SKM-1 (cell line): ENCODE measurements at regions not wholly inside any gene's neighbourhood (a gene's known extent, or its start where the extent isn't known, plus 50 kb on each side); places are given as distances from the start of the nearest gene placed in this dataset.
"Not testable (repeated sequence)": the region's sequence is repeated elsewhere in the genome, so short reads cannot be mapped to it uniquely, and the experiment has no call there.

Experiments used
- DNase-seq: peaks from one replicate; lab custom pipeline; 2025; ENCODE audit not compliant: unreplicated experiment; lab: John Stamatoyannopoulos, UW

GRCh38 chr6:168862346-168862980, 391.2 kb downstream of the THBS2 start:
- no peak for DNase-seq

DNA sequence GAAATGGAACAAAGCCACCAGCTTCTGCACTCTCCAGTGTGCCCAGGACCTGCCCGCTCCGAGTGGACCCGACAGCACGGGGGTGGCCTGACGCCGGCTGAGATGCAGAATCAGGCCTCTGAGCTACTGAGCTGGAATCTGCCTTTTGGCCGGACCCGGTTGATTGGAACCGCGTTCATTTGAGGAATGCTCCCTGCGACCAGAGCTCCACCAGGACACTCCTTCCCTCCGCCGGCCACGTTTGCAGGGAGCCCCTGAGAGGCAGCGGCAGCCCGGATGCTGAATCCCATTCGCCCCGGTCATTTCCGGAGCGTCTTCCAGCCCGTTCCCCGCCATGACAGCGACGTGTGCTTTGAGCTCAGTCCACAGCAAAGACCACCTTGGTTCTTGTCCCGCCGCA, 392.7 kb downstream of the THBS2 start:
- DNase-seq, result no peak

- DNase-seq, result no peak
These were observed 393.3 kb downstream of the THBS2 start for GRCh38 chr6:168860341-168860740.

DNA sequence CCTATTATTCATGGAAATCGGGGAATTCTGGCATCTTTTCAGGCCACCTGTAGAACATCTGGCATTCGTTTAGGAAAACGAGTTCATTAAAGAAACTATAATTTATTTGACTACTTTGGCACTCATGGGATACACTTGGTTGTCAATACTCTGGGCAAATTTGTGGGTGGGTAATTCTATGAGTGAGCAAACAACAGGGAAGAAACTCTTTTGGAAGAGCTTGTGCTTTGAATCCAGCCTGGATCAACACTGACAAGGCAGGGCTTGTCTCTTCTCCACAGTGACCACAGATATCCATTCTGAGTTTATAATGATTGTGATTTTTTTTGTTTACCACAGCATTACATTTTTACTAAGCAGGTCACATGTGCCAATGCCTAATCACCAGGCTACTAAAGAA, 394.7 kb downstream of the THBS2 start:
- DNase-seq, result no peak

GRCh38 chr6:168856914-168857313, 396.7 kb downstream of the THBS2 start:
- no peak for DNase-seq

DNA sequence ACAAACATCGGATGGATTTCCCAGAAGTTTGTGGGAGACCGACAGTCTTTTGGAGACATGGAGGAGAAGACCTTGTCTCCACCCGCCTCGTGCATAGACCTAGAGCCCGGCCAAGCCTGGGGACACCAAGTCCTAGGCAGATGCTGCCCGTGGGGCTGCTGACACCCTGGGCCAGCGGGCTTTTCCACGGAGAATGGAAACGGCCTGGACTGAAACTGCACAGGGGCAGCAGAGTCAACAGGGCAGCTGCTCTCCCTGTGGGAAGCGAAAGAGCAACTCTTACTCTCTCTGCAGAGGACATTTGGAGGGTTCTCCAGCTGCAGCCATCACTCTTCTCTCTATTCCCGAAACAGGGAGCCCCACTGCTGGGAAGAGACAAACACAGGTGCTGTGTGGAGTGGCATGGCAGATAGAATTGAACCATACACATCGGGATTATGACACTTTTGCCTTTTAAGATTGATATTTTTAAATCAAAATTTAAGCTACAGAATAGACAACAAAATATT, 401.2 kb downstream of the THBS2 start:
- DNase-seq, result no peak

DNA sequence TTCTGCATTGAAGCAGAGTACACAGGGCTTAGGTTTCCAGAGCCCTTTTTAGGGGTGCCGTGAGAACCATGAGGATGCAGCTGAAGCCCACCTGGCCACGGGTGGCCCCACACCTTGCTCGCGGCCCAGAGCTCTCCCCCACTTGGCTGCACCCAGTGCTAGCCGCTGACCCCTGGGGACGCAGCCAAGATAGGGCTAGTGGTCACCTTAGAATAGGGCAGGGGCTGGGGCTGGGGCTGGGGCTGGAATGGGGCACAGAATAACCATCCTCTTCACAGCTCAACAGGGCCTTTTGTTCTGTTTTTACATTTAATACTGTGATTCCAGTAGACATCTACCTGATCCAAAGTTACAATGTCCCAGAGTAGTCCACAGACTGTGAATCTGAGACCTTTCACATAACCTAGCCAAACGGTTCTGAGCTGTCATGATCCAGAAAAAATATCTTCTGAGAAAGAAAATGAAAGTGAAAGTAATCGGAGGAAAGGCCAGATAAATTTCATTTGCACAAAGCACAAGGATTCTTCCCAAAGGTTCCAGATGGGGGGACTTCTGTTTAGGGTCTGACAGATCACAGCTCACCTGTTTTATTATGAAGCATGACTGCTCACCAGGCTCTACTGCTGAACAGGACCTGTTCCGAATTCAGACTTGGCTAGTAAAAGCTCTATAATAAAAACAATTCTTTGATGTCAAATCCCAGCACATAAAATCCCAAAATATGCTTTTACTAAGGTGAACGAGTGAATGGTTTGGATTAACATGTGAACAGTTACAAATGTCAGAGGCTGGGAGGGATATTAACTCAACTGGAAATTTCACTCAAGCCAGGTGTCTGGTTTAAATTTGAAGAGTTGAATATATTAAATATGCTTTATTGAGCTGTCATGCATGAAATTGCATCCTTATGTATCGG, 401.9 kb downstream of the THBS2 start:
- no peak for DNase-seq

- not testable (repeated sequence) for DNase-seq
These were observed 403.5 kb downstream of the THBS2 start for GRCh38 chr6:168850027-168850736.

- no peak for DNase-seq
These were observed 404.2 kb downstream of the THBS2 start for GRCh38 chr6:168849459-168849858.

DNA sequence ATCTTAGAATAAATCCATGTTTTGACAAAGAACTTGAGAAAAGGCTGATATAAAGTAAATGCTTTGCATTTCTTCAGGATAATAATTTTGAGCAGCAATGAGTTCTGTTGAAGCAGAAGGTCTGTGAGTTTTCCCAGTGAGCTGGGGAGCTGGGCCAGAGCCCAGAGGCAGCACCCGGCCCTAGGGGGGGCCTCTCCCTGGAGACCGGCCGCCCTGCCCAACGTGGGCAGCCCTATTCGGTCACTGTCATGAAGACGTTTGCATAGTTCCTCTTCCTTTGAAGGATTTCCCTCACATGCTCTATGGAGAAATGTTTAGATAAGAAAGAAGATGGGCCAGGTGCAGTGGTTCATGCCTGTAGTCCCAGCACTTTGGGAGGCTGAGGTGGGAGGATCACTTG, 404.8 kb downstream of the THBS2 start:
- DNase-seq, result no peak

GRCh38 chr6:168844821-168845609, 404.0 kb downstream of the SMOC2 start:
- DNase-seq, result no peak

DNA sequence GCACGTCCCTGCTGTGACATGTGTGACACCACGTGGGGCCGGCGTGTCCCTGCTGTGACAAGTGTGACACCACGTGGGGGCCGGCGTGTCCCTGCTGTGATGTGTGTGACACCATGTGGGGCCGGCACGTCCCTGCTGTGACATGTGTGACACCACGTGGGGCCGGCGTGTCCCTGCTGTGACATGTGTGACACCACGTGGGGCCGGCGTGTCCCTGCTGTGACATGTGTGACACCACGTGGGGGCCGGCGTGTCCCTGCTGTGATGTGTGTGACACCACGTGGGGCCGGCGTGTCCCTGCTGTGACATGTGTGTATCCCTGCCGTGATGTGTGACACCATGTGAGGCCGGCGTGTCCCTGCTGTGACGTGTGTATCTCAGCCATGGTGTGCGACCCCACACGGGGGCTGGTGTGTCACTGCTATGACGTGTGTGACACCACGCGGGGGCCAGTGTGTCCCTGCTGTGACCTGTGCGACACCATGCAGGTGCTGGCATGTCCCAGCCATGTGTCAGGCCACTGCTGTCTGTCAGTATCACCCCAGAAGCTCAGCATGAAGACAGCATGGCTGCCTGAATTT, 401.7 kb downstream of the SMOC2 start:
- not testable (repeated sequence) for DNase-seq

DNA sequence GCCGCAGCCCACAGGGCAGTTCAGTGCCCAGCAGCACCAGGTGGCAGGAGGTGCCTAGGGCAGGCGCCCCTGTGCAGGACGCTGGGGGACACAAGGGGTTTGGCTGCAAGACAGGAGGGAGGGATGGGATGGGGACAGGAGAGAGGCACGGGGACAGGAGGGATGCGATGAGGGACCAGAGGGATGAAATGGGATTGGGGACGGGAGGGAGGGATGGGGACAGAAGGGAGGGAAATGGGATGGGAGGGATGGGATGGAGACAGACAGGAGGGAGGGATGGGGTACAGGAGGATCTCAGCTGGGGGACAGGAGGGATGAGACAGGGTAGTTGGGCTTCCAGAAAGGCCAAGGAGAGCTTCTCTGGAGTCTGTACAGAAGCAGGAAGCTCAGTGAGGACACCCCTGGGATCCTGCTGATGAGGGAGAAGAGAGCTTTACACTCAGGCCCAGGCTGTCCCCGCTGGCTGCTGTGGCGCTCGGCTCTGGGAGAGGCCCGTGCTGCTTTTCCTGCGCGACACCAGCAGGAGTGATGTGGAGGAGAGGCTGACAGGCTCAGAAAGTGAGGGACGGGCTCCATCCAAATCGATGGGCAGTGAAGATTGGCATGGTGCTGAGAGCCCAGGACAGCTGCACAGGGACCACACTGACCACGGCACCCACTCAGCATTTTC, 400.8 kb downstream of the SMOC2 start:
- no peak for DNase-seq

DNA sequence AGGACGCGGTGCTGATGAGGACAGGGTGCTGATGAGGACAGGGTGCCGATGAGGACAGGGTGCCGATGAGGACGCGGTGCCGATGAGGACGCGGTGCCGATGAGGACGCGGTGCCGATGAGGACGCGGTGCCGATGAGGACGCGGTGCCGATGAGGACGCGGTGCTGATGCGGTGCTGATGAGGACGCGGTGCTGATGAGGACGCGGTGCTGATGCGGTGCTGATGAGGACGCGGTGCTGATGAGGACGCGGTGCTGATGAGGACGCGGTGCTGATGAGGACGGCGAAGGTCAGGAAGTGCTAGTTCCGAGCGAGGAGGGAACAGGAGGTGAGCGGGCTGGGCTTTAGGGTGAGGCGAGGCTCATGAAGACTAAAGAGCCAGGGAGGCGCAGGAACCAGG, 399.9 kb downstream of the SMOC2 start:
- DNase-seq, result not testable (repeated sequence)

GRCh38 chr6:168840299-168840698, 399.3 kb downstream of the SMOC2 start:
- not testable (repeated sequence) for DNase-seq

DNA sequence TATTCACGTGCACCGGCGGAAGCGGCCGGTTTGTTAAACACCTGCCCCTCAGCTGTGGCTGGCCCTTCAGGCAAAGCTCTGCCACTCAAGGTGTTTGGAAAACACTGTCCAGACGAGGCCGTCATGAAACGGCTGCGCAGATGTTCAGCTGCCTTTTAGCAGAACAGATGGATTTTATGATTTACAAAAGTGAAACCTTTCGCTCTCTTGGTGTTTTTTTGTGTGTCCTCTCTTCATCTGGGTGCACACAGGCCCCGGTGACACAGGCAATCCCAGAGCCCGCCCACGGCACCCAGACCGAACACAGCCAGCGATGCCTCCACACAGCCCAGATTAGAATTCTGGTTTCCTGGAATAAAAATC, 397.0 kb downstream of the SMOC2 start:
- no peak for DNase-seq

- DNase-seq, result no peak
These were observed 396.5 kb downstream of the SMOC2 start for GRCh38 chr6:168837254-168838036.

DNA sequence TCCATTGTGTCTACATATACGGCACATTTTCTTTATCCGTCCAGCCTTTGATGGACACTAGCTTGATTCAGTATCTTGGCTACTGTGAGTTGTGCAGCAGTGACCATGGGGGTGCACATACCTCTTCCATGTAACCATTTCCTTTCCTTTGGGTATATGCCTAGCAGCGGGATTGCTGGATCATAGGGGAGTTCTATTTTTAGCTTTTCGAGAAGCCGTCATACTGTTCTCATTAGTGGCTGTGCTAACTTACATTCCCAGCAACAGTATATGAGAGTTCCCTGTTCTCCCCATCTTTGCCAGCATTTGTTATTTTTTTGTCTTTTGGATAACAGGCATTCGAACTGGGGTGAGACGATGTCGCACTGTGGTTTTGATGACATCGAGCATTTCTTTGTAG, 395.0 kb downstream of the SMOC2 start:
- DNase-seq, result no peak

- DNase-seq, result no peak
These were observed 393.8 kb downstream of the SMOC2 start for GRCh38 chr6:168834801-168835200.
